HEK293 (cell line): ENCODE measurements at regions not wholly inside any gene's neighbourhood (a gene's known extent, or its start where the extent isn't known, plus 50 kb on each side); places are given as distances from the start of the nearest gene placed in this dataset.

Experiments used
- CTCF ChIA-PET: fragments of 350-600 bp; formaldehyde crosslinking; extraction: SDS; loops from one replicate; lab custom pipeline; 2021; ENCODE audit warnings: antibody characterized with exemption; lab: Yijun Ruan, JAX
- POLR2A ChIA-PET: fragments of 300-600 bp; formaldehyde crosslinking; extraction: SDS; loops from one replicate; lab custom pipeline; 2020; ENCODE audit warnings: antibody characterized with exemption, inconsistent platforms; lab: Yijun Ruan, JAX
- H3K27ac ChIP-seq: fragments of 200-500 bp; sonication (Bioruptor generic); 2 replicates; pipeline ENCODE4 v1.5.1; 2014; ENCODE audit warnings: low read depth, low read length, control low read depth, inconsistent platforms; ENCODE audit errors: extremely low read depth
- H3K36me3 ChIP-seq, 2 experiments: fragments of 200-500 bp in 1 of 2; sonication (Bioruptor generic) in 1 of 2; 1 replicate in 1 of 2; 2 replicates in 1 of 2; pipeline ENCODE4 v1.5.1; 2014 to 2017; ENCODE audit warnings: inconsistent platforms in 2 of 2, low read length in 2 of 2; ENCODE audit not compliant: control insufficient read depth in 2 of 2, insufficient read depth in 1 of 2
- H3K4me1 ChIP-seq: fragments of 200-500 bp; sonication (Bioruptor generic); 2 replicates; pipeline ENCODE4 v1.5.1; 2014; ENCODE audit warnings: mild to moderate bottlenecking, low read length, inconsistent platforms; ENCODE audit not compliant: control insufficient read depth, insufficient read depth
- H3K4me3 ChIP-seq: 2 replicates; pipeline ENCODE4 v1.5.1; 2011; ENCODE audit warnings: low read depth, mild to moderate bottlenecking, control low read depth, low read length, moderate library complexity
- H3K9me3 ChIP-seq: fragments of 200-500 bp; sonication (Bioruptor generic); 2 replicates; pipeline ENCODE4 v1.5.1; 2014; ENCODE audit warnings: low read depth, low read length, inconsistent platforms; ENCODE audit not compliant: control insufficient read depth, insufficient read depth
- GLIS1 ChIP-seq: fragments of 450-650 bp; formaldehyde crosslinking; IDR thresholded peaks from 2 replicates; pipeline ENCODE4 v1.5.1; 2016; ENCODE audit warnings: missing biosample characterization, missing genetic modification characterization
- KLF16 ChIP-seq: fragments of 450-650 bp; formaldehyde crosslinking; IDR thresholded peaks from 2 replicates; pipeline ENCODE4 v1.5.1; 2017; ENCODE audit warnings: missing biosample characterization, missing genetic modification characterization
- REST ChIP-seq: fragments of 450-650 bp; formaldehyde crosslinking; IDR thresholded peaks from 2 replicates; pipeline ENCODE4 v1.5.1; 2016; ENCODE audit warnings: missing biosample characterization, missing genetic modification characterization
- ZNF266 ChIP-seq: fragments of 450-650 bp; formaldehyde crosslinking; IDR thresholded peaks from 2 replicates; pipeline ENCODE4 v1.5.1; 2016; ENCODE audit warnings: missing biosample characterization, missing genetic modification characterization, low read depth
- ZNF302 ChIP-seq: fragments of 450-650 bp; formaldehyde crosslinking; IDR thresholded peaks from 2 replicates; pipeline ENCODE4 v1.5.1; 2016; ENCODE audit warnings: missing biosample characterization, missing genetic modification characterization, low read depth
- ZNF362 ChIP-seq: fragments of 450-650 bp; formaldehyde crosslinking; IDR thresholded peaks from 2 replicates; pipeline ENCODE4 v1.5.1; 2016; ENCODE audit warnings: missing biosample characterization, missing genetic modification characterization
- ZNF416 ChIP-seq: fragments of 450-650 bp; formaldehyde crosslinking; IDR thresholded peaks from 2 replicates; pipeline ENCODE4 v1.5.1; 2016; ENCODE audit warnings: missing biosample characterization, missing genetic modification characterization
- ZNF776 ChIP-seq: fragments of 450-650 bp; formaldehyde crosslinking; IDR thresholded peaks from 2 replicates; pipeline ENCODE4 v1.5.0; 2017; ENCODE audit warnings: missing biosample characterization, missing genetic modification characterization, borderline replicate concordance
- ZSCAN23 ChIP-seq: fragments of 450-650 bp; formaldehyde crosslinking; IDR thresholded peaks from 2 replicates; pipeline ENCODE4 v1.5.1; 2016; ENCODE audit warnings: missing biosample characterization, missing genetic modification characterization
- TF ChIP-seq, protein P1 (sequence below): fragments of 450-650 bp; formaldehyde crosslinking; IDR thresholded peaks from 2 replicates; pipeline ENCODE4 v1.5.1; 2016; ENCODE audit warnings: missing biosample characterization, missing genetic modification characterization
- TF ChIP-seq, protein P2 (sequence below): fragments of 450-650 bp; formaldehyde crosslinking; IDR thresholded peaks from 2 replicates; pipeline ENCODE4 v1.5.1; 2016; ENCODE audit warnings: missing biosample characterization, missing genetic modification characterization
- TF ChIP-seq, protein P3 (sequence below): fragments of 450-650 bp; formaldehyde crosslinking; IDR thresholded peaks from 2 replicates; pipeline ENCODE4 v1.5.1; 2017; ENCODE audit warnings: missing biosample characterization, missing genetic modification characterization
- TF ChIP-seq, protein P4 (sequence below): fragments of 450-650 bp; formaldehyde crosslinking; IDR thresholded peaks from 2 replicates; pipeline ENCODE4 v1.5.1; 2016; ENCODE audit warnings: missing biosample characterization, missing genetic modification characterization, borderline replicate concordance

DNA sequence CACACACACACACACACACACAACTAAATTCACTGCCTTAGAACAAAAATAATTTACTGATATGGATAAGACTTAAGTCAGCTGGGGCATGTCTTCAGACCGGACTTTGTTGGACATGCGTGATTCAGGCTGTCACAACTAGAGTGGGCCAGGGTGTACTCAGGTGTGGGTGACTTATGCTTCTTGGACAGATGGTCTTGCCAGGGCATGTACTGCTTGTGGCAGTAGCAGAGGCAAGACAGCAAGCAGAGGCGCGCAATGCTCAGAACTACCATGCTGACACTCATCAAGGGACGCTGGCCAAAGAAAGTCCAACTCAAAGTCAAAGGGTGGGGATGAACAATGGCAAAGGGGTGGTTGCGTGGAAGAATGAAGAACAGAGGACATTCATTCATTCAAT, 437.5 kb downstream of the CBLN4 start:
- ChIA-PET CTCF (no interaction called here), POLR2A (no interaction called here)
- Histone ChIP-seq H3K4me1 (no peaks in the 10 kb centered on the region), H3K27ac (no peak overlapping the region), H3K9me3 (no peaks in the 10 kb centered on the region), H3K4me3 (no peak overlapping the region), H3K36me3 (no peaks in the 10 kb centered on the region)
- no peak for TF ChIP-seq ZNF302
- TF ChIP-seq ZNF416 (tag by site-specific recombination): no peak
- TF ChIP-seq, protein P1, sequence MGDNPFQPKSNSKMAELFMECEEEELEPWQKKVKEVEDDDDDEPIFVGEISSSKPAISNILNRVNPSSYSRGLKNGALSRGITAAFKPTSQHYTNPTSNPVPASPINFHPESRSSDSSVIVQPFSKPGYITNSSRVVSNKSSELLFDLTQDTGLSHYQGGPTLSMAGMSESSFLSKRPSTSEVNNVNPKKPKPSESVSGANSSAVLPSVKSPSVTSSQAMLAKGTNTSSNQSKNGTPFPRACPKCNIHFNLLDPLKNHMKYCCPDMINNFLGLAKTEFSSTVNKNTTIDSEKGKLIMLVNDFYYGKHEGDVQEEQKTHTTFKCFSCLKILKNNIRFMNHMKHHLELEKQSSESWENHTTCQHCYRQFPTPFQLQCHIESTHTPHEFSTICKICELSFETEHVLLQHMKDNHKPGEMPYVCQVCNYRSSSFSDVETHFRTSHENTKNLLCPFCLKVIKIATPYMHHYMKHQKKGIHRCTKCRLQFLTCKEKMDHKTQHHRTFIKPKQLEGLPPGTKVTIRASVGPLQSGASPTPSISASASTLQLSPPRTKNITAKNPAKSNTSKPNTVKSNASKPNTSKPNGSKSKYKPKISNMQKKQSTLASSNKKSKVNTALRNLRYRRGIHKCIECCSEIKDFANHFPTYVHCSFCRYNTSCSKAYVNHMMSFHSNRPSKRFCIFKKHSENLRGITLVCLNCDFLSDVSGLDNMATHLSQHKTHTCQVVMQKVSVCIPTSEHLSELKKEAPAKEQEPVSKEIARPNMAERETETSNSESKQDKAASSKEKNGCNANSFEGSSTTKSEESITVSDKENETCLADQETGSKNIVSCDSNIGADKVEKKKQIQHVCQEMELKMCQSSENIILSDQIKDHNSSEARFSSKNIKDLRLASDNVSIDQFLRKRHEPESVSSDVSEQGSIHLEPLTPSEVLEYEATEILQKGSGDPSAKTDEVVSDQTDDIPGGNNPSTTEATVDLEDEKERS (tag by site-specific recombination): no peak
- TF ChIP-seq, protein P2, sequence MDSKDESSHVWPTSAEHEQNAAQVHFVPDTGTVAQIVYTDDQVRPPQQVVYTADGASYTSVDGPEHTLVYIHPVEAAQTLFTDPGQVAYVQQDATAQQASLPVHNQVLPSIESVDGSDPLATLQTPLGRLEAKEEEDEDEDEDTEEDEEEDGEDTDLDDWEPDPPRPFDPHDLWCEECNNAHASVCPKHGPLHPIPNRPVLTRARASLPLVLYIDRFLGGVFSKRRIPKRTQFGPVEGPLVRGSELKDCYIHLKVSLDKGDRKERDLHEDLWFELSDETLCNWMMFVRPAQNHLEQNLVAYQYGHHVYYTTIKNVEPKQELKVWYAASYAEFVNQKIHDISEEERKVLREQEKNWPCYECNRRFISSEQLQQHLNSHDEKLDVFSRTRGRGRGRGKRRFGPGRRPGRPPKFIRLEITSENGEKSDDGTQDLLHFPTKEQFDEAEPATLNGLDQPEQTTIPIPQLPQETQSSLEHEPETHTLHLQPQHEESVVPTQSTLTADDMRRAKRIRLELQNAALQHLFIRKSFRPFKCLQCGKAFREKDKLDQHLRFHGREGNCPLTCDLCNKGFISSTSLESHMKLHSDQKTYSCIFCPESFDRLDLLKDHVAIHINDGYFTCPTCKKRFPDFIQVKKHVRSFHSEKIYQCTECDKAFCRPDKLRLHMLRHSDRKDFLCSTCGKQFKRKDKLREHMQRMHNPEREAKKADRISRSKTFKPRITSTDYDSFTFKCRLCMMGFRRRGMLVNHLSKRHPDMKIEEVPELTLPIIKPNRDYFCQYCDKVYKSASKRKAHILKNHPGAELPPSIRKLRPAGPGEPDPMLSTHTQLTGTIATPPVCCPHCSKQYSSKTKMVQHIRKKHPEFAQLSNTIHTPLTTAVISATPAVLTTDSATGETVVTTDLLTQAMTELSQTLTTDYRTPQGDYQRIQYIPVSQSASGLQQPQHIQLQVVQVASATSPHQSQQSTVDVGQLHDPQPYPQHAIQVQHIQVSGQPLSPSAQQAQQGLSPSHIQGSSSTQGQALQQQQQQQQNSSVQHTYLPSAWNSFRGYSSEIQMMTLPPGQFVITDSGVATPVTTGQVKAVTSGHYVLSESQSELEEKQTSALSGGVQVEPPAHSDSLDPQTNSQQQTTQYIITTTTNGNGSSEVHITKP (tag by site-specific recombination): no peak
- TF ChIP-seq REST: no peak
- TF ChIP-seq KLF16 (tag by site-specific recombination): no peak
- no peak for TF ChIP-seq ZSCAN23 (tag by site-specific recombination)
- TF ChIP-seq ZNF266 (tag by site-specific recombination): no peak
- TF ChIP-seq, protein P3, sequence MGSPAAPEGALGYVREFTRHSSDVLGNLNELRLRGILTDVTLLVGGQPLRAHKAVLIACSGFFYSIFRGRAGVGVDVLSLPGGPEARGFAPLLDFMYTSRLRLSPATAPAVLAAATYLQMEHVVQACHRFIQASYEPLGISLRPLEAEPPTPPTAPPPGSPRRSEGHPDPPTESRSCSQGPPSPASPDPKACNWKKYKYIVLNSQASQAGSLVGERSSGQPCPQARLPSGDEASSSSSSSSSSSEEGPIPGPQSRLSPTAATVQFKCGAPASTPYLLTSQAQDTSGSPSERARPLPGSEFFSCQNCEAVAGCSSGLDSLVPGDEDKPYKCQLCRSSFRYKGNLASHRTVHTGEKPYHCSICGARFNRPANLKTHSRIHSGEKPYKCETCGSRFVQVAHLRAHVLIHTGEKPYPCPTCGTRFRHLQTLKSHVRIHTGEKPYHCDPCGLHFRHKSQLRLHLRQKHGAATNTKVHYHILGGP (tag by site-specific recombination): no peak
- TF ChIP-seq GLIS1 (tag by site-specific recombination): no peak
- TF ChIP-seq, protein P4, sequence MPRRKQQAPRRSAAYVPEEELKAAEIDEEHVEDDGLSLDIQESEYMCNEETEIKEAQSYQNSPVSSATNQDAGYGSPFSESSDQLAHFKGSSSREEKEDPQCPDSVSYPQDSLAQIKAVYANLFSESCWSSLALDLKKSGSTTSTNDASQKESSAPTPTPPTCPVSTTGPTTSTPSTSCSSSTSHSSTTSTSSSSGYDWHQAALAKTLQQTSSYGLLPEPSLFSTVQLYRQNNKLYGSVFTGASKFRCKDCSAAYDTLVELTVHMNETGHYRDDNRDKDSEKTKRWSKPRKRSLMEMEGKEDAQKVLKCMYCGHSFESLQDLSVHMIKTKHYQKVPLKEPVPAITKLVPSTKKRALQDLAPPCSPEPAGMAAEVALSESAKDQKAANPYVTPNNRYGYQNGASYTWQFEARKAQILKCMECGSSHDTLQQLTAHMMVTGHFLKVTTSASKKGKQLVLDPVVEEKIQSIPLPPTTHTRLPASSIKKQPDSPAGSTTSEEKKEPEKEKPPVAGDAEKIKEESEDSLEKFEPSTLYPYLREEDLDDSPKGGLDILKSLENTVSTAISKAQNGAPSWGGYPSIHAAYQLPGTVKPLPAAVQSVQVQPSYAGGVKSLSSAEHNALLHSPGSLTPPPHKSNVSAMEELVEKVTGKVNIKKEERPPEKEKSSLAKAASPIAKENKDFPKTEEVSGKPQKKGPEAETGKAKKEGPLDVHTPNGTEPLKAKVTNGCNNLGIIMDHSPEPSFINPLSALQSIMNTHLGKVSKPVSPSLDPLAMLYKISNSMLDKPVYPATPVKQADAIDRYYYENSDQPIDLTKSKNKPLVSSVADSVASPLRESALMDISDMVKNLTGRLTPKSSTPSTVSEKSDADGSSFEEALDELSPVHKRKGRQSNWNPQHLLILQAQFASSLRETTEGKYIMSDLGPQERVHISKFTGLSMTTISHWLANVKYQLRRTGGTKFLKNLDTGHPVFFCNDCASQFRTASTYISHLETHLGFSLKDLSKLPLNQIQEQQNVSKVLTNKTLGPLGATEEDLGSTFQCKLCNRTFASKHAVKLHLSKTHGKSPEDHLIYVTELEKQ (tag by site-specific recombination): no peak
- TF ChIP-seq ZNF776: no peak
- no peak for TF ChIP-seq ZNF362 (tag by site-specific recombination)
